BE2C (cell line): ENCODE measurements at regions not wholly inside any gene's neighbourhood (a gene's known extent, or its start where the extent isn't known, plus 50 kb on each side); places are given as distances from the start of the nearest gene placed in this dataset.

Experiments
- DNase-seq: peaks from one replicate; pipeline ENCODE4 v3.0.0-alpha.2; 2020
- H3K27me3 ChIP-seq: fragments of 250-450 bp; sonication (Bioruptor Pico); 2 replicates; pipeline ENCODE4 v1.5.1; 2020; ENCODE audit warnings: mild to moderate bottlenecking
- H3K36me3 ChIP-seq: fragments of 250-450 bp; sonication (Bioruptor Pico); 2 replicates; pipeline ENCODE4 v1.5.1; 2020; ENCODE audit warnings: mild to moderate bottlenecking
- H3K4me1 ChIP-seq: fragments of 250-450 bp; sonication (Bioruptor Pico); 2 replicates; pipeline ENCODE4 v1.5.1; 2020
- H3K4me3 ChIP-seq: 2 replicates; pipeline ENCODE4 v1.5.1; 2011; ENCODE audit warnings: low read depth, low read length
- H3K9me3 ChIP-seq: fragments of 250-450 bp; sonication (Bioruptor Pico); 2 replicates; pipeline ENCODE4 v1.5.1; 2020
- TF ChIP-seq, protein P1 (sequence below): IDR thresholded peaks from 2 replicates; pipeline ENCODE4 v1.5.1; 2012; ENCODE audit warnings: mild to moderate bottlenecking, low read depth, low read length

DNA sequence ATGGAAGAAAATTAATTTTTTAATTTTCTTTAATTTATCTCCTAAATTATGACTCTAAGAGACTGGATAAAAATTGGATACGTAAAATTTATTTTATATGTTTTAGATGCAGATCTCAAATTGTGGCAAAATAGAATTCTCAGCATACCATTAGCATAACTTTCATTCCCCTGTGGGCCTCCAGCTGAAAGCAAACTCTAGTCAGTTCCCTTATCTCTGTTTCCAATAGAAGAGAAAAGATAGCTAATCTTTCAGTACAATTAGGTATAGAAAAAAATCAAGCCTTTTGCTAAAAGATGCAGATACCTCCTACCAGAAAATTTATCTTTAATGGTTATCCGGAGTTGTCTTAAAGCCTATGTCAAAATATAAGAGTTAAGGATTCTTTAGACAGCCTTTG is 1530.6 kb downstream of the EFNA5 start:
- Histone ChIP-seq H3K9me3 (no peaks in the 10 kb centered on the region), H3K27me3 (no peaks in the 10 kb centered on the region), H3K36me3 (no peaks in the 10 kb centered on the region), H3K4me1 (no peaks in the 10 kb centered on the region), H3K4me3 (no peak overlapping the region)
- DNase-seq, result no peak
- TF ChIP-seq, protein P1, sequence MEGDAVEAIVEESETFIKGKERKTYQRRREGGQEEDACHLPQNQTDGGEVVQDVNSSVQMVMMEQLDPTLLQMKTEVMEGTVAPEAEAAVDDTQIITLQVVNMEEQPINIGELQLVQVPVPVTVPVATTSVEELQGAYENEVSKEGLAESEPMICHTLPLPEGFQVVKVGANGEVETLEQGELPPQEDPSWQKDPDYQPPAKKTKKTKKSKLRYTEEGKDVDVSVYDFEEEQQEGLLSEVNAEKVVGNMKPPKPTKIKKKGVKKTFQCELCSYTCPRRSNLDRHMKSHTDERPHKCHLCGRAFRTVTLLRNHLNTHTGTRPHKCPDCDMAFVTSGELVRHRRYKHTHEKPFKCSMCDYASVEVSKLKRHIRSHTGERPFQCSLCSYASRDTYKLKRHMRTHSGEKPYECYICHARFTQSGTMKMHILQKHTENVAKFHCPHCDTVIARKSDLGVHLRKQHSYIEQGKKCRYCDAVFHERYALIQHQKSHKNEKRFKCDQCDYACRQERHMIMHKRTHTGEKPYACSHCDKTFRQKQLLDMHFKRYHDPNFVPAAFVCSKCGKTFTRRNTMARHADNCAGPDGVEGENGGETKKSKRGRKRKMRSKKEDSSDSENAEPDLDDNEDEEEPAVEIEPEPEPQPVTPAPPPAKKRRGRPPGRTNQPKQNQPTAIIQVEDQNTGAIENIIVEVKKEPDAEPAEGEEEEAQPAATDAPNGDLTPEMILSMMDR, result no peak

GRCh38 chr5:106136061-106136460 is 1534.7 kb downstream of the EFNA5 start:
- TF ChIP-seq, protein P1, result no peak
- no peak for DNase-seq
- no peaks in the 10 kb centered on the region for H3K4me1 ChIP-seq

GRCh38 chr5:106135473-106135872 is 1535.3 kb downstream of the EFNA5 start:
- no peaks in the 10 kb centered on the region for H3K27me3 ChIP-seq
- H3K4me1 ChIP-seq, result no peaks in the 10 kb centered on the region
- no peaks in the 10 kb centered on the region for H3K36me3 ChIP-seq
- no peak overlapping the region for H3K4me3 ChIP-seq
- DNase-seq, result no peak
- TF ChIP-seq, protein P1, result no peak
- H3K9me3 ChIP-seq, result no peaks in the 10 kb centered on the region

More at GRCh38 chr5:106136061-106136460, 1534.7 kb downstream of the EFNA5 start:
- Histone ChIP-seq H3K36me3 (no peaks in the 10 kb centered on the region), H3K9me3 (no peaks in the 10 kb centered on the region), H3K4me3 (no peak overlapping the region), H3K27me3 (no peaks in the 10 kb centered on the region)

DNA sequence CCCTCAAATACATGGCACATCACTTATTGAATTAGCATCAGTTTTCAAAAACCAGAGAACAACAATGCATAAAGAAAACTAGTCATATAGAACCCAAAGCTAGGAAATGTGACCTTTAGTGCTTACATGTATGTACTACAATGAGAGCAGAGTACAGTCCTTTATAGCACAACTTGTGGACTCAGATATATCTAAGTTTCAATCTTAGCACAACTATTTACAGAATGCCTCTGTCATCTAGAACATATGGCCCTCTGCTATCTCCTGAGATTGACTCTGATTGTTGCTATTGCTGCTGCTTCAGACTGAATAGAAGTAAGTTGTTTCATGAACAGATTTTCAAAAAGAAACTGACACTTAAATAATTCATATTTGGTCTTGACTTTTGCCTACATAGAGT is 1536.2 kb downstream of the EFNA5 start:
- no peaks in the 10 kb centered on the region for H3K36me3 ChIP-seq

GRCh38 chr5:106127985-106128384 is 1542.8 kb downstream of the EFNA5 start:
- Histone ChIP-seq H3K4me3 (no peak overlapping the region), H3K9me3 (no peaks in the 10 kb centered on the region), H3K4me1 (no peaks in the 10 kb centered on the region), H3K27me3 (no peaks in the 10 kb centered on the region), H3K36me3 (no peaks in the 10 kb centered on the region)
- DNase-seq, result no peak
- TF ChIP-seq, protein P1, result no peak

More for the DNA sequence above, 1536.2 kb downstream of the EFNA5 start:
- Histone ChIP-seq H3K9me3 (no peaks in the 10 kb centered on the region), H3K27me3 (no peaks in the 10 kb centered on the region), H3K4me3 (no peak overlapping the region), H3K4me1 (no peaks in the 10 kb centered on the region)
- TF ChIP-seq, protein P1, result no peak
- no peak for DNase-seq

- Histone ChIP-seq H3K4me3 (no peak overlapping the region), H3K27me3 (no peaks in the 10 kb centered on the region), H3K9me3 (no peaks in the 10 kb centered on the region), H3K36me3 (no peaks in the 10 kb centered on the region), H3K4me1 (no peaks in the 10 kb centered on the region)
- no peak for DNase-seq
- TF ChIP-seq, protein P1, result no peak
Observed at GRCh38 chr5:106127341-106127781, 1543.4 kb downstream of the EFNA5 start.
